Lung (tissue), 11 donors: ENCODE measurements at regions not wholly inside any gene's neighbourhood (a gene's known extent, or its start where the extent isn't known, plus 50 kb on each side); places are given as distances from the start of the nearest gene placed in this dataset.
A peak's percentile ranks its signal among the peaks of the same experiment; 100 is the strongest.

Experiments used
- ATAC-seq: fragments of 200-7000 bp; cut with Tn5 transposase; one replicate; pipeline ENCODE4 v1.9.1; 2020; ENCODE audit warnings: moderate number of reproducible peaks; ENCODE audit not compliant: insufficient read depth, low FRiP score
- DNase-seq, 3 donors: peaks; one replicate each; pipeline ENCODE4 v3.0.0-alpha.2; 2013 to 2017
- H3K27ac ChIP-seq, 2 donors: one replicate each; pipeline ENCODE4 v1.5.1; 2013; ENCODE audit warnings: mild to moderate bottlenecking in 2 of 2, moderate library complexity in 2 of 2, control low read depth in 1 of 2, inconsistent platforms in 1 of 2, low read depth in 1 of 2, low read length in 1 of 2
- H3K27me3 ChIP-seq, 3 donors: one replicate each; pipeline ENCODE4 v1.5.1; 2013; ENCODE audit warnings: low read length in 2 of 3; ENCODE audit not compliant: control insufficient read depth in 3 of 3, insufficient read depth in 3 of 3
- H3K36me3 ChIP-seq, 4 donors: one replicate each; pipeline ENCODE4 v1.5.1; 2013; ENCODE audit warnings: low read length in 4 of 4, mild to moderate bottlenecking in 1 of 4, moderate library complexity in 1 of 4; ENCODE audit not compliant: control insufficient read depth in 4 of 4, insufficient read depth in 4 of 4
- H3K4me1 ChIP-seq, 5 donors: one replicate each; pipeline ENCODE4 v1.5.1; 2013; ENCODE audit warnings: low read length in 5 of 5, mild to moderate bottlenecking in 2 of 5, moderate library complexity in 1 of 5; ENCODE audit not compliant: control insufficient read depth in 5 of 5, insufficient read depth in 5 of 5
- H3K4me3 ChIP-seq: one replicate; pipeline ENCODE4 v1.5.1; 2013; ENCODE audit warnings: mild to moderate bottlenecking, control low read depth, moderate library complexity
- H3K9ac ChIP-seq, 2 donors: one replicate each; pipeline ENCODE4 v1.5.1; 2013; ENCODE audit warnings: low read length in 2 of 2, control low read depth in 1 of 2; ENCODE audit not compliant: insufficient read depth in 1 of 2
- H3K9me3 ChIP-seq, 4 donors: one replicate each; pipeline ENCODE4 v1.5.1; 2013; ENCODE audit warnings: low read length in 3 of 4, mild to moderate bottlenecking in 1 of 4, moderate library complexity in 1 of 4; ENCODE audit not compliant: control insufficient read depth in 4 of 4, insufficient read depth in 3 of 4
- CTCF ChIP-seq: IDR thresholded peaks from 2 replicates; pipeline ENCODE4 v1.5.1; 2012; ENCODE audit warnings: mild to moderate bottlenecking; ENCODE audit errors: control extremely low read depth, extremely low read depth
- WGBS, 2 donors: extraction: QIAGEN DNeasy Blood & Tissue Kit; methylation state at CpG; one replicate each; pipeline ENCODE4 v1.1.7; 2013; 5-methylcytosine and 5-hydroxymethylcytosine counted together
- donor health status: control.
- donor health status: control.
- donor health status: Bipolar disorder and iron deficiency.
- donor health status: healthy.
- donor health status: DM: yes; HTN: yes; CAD: no.

DNA sequence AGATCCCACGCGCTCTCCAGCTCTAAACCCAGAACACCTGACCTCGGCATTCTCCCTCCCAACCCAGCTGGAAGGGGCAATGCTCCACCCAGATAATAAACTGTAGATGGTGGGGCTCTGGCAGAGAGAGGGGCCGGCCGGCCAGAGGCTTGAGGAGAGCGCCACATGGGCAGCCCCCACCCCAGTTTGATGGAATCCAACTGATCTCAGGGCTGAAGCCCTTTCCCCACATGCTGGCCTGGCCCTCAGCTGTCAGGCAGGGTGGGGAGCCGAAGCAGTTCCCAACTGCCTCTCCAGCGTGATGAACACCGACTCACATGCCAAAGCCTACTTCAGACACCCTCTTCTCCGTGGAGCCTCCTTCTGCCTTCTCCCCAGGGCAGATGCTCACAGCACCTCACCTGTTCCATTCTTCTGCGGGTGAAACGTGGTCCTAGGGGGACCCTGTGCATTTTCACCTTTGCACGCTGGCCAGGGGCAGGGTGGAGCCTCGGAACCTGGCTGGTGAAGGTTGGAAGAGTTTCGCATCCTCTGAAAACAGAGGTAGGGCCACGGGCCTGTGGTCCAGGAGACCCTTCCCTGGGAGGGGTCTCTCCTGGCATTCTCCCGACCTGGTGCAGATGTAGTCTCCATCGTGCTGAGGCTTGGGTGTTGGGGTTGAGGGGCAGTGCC lies 65.7 kb upstream of the ZNF469 start:
- Histone ChIP-seq H3K36me3 (no peaks in the 10 kb centered on the region), H3K27me3 (no peaks in the 10 kb centered on the region), H3K27ac (no peak overlapping the region), H3K9ac (no peak overlapping the region), H3K9me3 (peaks cover 0 to 3% (median 0%) of the 10 kb centered on the region in 4 donors), H3K4me3 (no peak overlapping the region), H3K4me1 (peaks cover 0 to 8% (median 0%) of the 10 kb centered on the region in 5 donors)
- no peak for TF ChIP-seq CTCF
- 83 to 89% methylated on average over 18 of the region's 18 CpGs for whole genome bisulfite sequencing, 2 donors
- no peak for DNase-seq
- ATAC-seq = no peak

DNA sequence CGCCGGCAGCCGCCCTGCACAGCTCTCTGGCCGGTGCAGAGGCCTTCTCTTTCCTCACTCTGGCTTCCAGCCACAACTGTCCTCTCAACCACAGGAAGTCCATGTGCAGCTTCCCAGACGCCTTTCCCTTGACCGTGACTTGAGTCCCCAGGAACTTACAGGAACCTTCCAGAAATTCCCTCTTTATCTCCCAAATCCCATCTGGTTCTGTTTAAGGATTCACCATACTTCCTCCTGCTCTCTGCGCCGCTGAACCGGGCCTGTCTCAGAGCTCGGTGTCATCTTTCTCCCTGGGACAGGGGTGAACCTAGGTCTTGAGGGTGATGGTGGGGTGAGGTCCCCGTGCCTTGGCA lies 65.2 kb upstream of the ZNF469 start:
- Histone ChIP-seq H3K9me3 (peaks cover 0 to 3% (median 0%) of the 10 kb centered on the region in 4 donors), H3K27ac (no peak overlapping the region), H3K4me3 (no peak overlapping the region), H3K9ac (no peak overlapping the region), H3K36me3 (no peaks in the 10 kb centered on the region), H3K4me1 (peaks cover 0 to 8% (median 0%) of the 10 kb centered on the region in 5 donors), H3K27me3 (no peaks in the 10 kb centered on the region)
- DNase-seq = peak in 1 of 3 donors; percentile 34
- WGBS, 2 donors = 70 to 80% methylated on average over 11 of the region's 11 CpGs
- no peak for ATAC-seq
- TF ChIP-seq CTCF = no peak

- Histone ChIP-seq H3K4me3 (no peak overlapping the region), H3K27ac (no peak overlapping the region), H3K9me3 (peaks cover 0 to 3% (median 0%) of the 10 kb centered on the region in 4 donors), H3K9ac (no peak overlapping the region), H3K4me1 (peaks cover 0 to 8% (median 0%) of the 10 kb centered on the region in 5 donors), H3K27me3 (no peaks in the 10 kb centered on the region), H3K36me3 (no peaks in the 10 kb centered on the region)
- no peak for DNase-seq
- no peak for ATAC-seq
- no peak for TF ChIP-seq CTCF
- 87 to 93% methylated on average over 14 of the region's 14 CpGs for WGBS, 2 donors
These were observed 64.7 kb upstream of the ZNF469 start for GRCh38 chr16:88318051-88318450.

- 75 to 87% methylated on average over 14 of the region's 14 CpGs for WGBS, 2 donors
- Histone ChIP-seq H3K4me3 (no peak overlapping the region), H3K9ac (no peak overlapping the region), H3K27ac (no peak overlapping the region), H3K4me1 (peaks cover 0 to 8% (median 0%) of the 10 kb centered on the region in 5 donors), H3K36me3 (no peaks in the 10 kb centered on the region), H3K9me3 (peaks cover 0 to 3% (median 0%) of the 10 kb centered on the region in 4 donors), H3K27me3 (no peaks in the 10 kb centered on the region)
- DNase-seq (peak in 2 of 3 donors; percentile 35 to 41), ATAC-seq (no peak)
- TF ChIP-seq CTCF = no peak
These were observed 64.2 kb upstream of the ZNF469 start for GRCh38 chr16:88318521-88318920.
